SIG-M5 (cell line): ENCODE measurements at regions not wholly inside any gene's neighbourhood (a gene's known extent, or its start where the extent isn't known, plus 50 kb on each side); places are given as distances from the start of the nearest gene placed in this dataset.

Source experiments
- DNase-seq: peaks from one replicate; lab custom pipeline; 2025; lab: John Stamatoyannopoulos, UW

DNA sequence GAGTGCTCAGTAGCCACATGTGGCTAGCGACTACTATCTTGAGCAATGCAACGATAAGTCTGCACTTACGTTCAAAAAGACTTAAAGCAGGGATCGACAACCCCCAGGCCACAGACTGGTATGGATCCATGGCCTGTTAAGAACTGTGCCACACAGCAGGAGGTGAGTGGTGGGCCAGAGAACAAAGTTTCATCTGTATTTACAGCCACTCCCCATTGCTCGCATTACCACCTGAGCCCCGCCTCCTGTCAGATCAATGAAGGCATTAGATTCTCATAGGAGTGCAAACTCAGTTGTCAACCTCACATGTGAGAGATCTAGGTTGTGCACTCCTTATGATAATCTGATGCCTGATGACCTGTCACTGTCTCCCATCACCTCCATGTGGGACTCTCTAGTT is 103.6 kb upstream of the ZRANB2 start:
- no peak for DNase-seq

DNA sequence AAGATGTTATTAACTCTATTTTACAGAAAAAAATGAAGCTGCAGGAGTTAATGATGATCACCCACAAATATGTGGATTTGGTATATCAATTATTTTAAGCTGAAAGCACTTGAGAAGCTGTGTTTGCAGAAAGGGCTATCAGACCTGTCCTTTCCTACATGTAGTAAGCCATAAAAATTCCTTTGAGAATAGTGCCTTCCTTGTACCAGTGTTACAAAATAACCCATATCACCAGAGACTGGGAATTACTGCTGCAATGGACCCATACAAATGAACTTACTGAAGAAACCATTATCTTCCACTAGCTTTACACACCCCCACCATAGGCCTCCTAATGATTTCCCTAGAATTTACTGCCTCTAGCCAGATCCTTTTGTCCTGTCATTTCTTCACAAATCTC is 99.2 kb upstream of the ZRANB2 start:
- no peak for DNase-seq

DNA sequence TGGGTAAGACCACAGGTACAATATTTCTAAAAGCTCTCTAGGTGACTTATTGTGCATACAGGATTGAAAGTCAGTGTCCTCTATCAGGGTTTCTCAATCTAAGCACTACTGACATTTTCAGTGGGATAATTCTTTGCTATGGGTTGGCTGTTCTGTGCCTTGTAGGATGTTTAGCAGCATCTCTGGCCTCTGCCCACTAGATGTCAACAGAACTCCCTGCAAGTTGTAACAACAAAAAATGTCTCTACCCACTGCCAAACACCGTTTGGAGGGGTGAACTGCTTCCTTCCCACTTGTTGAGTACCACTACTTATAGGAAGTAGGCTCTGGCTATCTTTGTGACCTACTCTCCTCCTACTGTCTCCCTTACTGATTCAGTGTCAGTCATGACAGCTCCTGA is 90.1 kb upstream of the ZRANB2 start:
- DNase-seq: no peak

DNA sequence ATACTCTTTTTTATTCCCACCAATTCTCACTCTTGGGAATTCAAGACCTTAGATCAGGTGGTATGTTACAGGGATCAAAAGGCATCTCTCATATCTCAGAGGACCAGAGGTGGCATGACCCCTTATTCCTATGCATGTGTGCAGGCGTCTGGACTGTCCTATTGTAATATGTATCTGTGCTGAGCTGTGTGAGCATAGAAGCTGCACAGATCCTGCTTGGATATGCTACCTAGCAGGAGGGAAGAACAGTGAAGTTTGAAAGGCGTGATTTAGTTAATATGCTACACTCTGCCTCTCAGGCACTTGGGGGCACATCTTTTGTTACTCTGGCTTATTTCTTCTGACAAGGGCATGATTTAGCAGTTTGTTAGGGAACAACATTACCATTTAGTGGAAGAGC is 86.7 kb upstream of the ZRANB2 start:
- DNase-seq: no peak

DNA sequence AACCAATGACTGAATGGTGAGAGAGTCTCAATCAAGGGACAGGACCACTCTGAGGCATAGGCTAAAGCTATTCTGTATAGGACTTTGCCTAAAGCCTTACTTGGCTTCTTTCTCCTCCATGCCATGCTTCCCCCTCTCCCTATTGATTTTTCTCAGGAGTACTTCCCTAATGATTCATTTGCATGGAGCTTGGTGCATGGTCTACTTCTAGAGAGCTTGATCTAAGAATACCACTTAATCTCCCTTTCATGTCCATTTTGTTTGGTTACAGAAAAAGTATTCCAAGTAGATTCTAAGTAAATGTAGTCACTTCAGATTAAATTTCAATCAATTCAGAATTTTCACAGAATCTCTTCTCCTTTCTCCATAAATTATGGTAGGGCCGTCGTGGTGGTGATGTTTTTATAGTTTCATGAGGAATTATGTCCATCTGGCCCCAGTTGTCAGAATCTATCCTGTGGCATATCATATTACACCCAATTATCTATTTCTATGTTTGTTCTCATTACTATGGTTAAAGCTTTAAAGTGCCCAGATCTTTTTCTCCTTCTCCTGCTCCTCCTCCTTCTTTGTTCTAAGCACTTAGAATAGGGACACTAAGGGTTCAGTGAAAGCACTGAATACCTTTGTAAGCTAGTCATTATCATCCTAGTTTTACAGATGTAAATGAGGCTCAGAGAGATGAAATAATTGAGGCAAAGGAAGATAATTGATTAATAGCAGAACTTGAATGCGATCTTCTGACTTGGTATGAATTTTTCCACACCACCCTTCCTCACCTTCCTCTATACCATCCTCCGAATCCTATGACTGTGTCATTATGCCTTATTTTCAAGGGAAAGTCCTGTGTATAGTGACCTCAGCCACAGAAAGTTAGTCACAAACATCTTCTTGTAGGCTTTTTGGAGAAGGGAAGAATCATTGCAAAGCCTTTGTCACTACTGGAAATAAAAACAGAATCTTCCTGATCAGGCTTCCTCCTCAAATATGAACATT is 85.6 kb upstream of the ZRANB2 start:
- DNase-seq: no peak

DNA sequence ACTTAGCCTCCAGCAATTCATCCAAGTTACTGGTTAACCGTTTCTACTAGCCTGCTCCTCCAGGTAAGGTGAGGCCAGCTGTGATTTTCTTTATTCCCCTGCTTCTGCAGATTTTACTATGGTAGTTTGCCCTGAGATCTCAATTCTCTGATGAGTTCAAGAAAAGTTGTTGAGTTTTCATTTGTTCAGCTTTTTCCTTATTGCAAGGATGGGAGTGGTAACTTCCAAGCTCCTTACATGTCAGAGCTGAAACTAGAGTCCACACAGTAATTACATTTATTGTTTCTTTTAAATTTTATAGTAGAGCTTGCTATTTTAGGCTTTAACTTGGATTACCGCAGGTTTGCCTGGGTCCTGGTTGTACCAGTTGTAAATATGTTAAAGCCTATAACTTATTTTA is 76.9 kb upstream of the ZRANB2 start:
- no peak for DNase-seq

DNA sequence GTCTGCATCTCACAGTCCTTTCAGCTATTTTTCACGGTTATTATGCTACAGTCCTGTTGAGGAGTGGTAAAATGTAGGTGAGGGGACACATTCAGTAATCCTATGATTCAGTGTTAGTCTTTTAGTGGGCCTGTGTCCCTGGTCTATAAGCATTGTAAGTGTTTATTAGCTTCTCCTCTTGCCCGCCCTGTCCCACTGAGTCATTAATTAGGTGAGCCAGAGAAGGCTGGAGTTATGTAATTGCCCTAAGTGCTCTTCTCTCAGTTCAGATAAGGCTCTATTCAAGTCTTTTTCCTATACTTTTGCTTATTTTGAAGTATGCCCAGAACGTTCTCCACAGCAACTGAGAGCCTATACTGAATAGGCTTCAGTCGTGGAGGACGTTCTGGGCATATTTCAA is 76.3 kb upstream of the ZRANB2 start:
- no peak for DNase-seq

DNA sequence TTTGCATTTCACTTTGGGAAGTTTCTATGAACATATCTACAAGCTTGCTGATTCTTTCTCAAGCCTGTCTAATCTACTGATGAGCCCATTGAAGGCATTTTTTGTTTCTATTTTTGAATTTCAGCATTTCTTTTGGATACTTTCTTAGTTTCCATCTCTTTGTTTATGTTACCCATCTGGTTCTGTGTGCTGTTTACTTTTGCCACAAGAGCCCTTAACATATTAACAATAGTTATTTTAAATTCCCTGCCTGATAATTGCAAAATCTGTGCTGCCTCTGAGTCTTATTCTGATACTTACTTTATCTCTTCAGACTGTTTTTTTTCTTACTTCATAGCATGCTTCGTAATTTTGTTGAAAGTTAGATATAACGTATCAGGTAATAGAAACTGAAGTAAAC is 75.8 kb upstream of the ZRANB2 start:
- DNase-seq: no peak

DNA sequence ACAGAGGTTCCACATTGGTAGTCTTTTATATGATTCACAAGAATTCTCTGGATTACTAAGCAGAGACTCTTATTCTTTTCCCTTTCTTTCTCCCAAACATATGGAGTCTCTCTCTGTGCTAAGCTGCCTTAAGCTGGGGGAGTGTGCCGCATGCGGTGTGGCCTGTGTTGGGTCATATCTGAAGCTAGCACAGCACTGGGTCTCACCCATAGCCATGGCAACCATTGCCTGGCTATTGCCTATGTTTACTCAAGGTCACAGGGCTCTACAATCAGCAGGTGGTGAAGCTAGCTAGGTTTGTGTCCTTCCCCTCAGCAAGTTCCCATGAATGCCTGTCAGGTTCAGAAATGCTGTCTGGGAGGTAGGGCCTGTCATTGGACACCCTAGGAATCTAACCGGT is 73.6 kb upstream of the ZRANB2 start:
- DNase-seq: no peak

DNA sequence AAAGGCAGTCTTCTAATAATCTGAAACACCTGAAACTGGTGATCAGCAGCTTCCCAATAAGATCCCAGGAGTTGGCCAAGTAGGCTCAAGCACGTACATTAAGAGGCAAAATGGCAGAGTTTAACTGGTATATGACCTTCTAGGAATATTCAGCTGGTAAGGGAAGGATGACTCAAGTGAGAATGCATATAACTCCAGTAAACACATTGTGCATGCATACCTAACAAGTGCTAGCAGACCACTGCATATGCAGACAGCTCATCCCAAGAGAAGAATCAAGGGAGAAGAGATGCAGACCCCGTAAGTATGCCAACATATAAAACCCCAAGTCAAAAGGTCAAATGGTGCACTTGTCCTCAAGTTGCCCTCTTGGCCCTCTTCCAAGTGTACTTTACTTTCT is 73.0 kb upstream of the ZRANB2 start:
- DNase-seq: no peak

DNA sequence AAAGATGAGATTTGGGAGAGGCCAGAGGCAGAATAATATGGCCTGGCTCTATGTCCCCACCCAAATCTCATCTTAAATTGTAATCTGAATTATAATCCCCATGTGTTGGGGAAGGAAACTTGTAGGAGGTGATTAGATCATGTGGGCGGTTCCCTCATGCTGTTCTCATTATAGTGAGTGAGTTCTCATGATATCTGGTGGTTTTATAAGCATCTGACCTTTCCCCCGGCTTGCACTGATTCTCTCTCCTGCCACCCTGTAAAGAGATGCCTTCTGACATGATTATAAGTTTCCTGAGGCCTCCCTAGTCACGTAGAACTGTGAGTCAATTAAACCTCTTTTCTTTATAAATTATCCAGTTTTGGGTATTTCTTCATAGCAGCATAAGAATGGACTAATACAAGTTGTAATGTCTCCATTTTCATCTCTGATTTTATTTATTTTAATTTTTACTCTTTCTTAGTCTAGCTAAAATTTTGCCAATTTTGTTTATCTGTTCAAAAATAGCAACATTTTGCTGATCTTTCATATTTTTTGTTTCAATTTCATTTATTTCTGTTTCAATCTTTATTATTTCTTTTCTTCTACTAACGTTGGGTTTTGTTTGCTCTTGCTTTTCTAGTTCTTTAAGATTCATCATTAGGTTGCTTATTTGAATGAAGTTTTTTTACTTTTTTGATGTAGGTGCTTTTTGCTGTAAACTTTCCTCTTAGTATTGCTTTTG is 67.0 kb upstream of the ZRANB2 start:
- DNase-seq: no peak

DNA sequence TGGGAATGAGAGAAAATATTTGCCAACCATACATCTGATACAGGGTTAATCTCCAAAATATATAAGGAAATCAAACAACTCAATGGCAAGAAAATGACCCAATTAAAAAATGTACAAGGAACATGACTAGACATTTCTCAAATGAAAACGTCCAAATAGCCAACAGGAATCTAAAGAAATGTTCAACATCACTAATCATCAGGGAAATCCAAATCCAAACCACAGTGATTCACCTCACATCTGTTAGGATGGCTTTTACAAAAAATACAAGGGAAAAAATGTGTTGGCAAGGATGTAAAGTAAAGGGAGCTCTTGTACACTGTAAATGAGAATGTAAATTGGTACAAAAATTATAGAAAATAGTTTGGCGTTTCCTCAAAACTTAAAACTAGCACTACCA is 54.7 kb upstream of the ZRANB2 start:
- no peak for DNase-seq
